ENCODE measurements at regions not wholly inside any gene's neighbourhood (a gene's known extent, or its start where the extent isn't known, plus 50 kb on each side); places are given as distances from the start of the nearest gene placed in this dataset.

- H3K4me3 ChIP-seq (ENCODE audit: low read depth, low read length): no peak overlapping the region
- TF ChIP-seq, protein P1, sequence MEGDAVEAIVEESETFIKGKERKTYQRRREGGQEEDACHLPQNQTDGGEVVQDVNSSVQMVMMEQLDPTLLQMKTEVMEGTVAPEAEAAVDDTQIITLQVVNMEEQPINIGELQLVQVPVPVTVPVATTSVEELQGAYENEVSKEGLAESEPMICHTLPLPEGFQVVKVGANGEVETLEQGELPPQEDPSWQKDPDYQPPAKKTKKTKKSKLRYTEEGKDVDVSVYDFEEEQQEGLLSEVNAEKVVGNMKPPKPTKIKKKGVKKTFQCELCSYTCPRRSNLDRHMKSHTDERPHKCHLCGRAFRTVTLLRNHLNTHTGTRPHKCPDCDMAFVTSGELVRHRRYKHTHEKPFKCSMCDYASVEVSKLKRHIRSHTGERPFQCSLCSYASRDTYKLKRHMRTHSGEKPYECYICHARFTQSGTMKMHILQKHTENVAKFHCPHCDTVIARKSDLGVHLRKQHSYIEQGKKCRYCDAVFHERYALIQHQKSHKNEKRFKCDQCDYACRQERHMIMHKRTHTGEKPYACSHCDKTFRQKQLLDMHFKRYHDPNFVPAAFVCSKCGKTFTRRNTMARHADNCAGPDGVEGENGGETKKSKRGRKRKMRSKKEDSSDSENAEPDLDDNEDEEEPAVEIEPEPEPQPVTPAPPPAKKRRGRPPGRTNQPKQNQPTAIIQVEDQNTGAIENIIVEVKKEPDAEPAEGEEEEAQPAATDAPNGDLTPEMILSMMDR (IDR thresholded peaks at IDR 0.05; ENCODE audit: low read depth, low read length, missing control alignments): no peak
- in situ Hi-C loops (cut with HindIII; ENCODE audit: low sequenced_read_pairs): loop anchor here (25.0 kb wide), 1 partner anchor 963 kb away; no protein-coding TSS in a partner anchor
- DNase-seq (ENCODE audit: low read depth): no peak
These were observed 97.2 kb downstream of the SLC4A3 start for GRCh38 chr2:219724628-219725027.

DNA sequence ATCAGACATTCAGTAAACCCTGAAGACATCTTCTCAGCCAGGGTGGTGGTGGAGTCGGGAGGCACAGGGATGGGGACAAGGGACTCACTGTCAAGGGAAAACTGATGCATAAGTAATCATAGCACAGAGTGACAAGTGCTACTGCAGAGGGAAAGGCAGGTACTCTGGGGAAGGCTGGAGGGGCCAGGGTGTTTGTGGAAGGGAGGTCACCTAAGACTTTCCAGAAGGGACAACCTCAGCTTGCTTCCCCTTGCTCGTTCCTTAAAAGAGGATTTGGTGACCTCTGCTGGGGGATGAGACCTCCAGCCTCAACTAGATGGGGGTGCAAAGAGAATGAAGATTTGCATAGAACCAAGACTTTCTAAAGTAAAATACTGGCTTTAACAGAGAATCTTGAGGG, 99.5 kb downstream of the SLC4A3 start:
- no peak overlapping the region for H3K4me3 ChIP-seq (ENCODE audit: low read depth, low read length)
- TF ChIP-seq, protein P1 (IDR thresholded peaks at IDR 0.05; ENCODE audit: low read depth, low read length, missing control alignments): peak; percentile 31
- no peak for DNase-seq (ENCODE audit: low read depth)
- in situ Hi-C loops (cut with HindIII; ENCODE audit: low sequenced_read_pairs): loop anchor here (25.0 kb wide), 1 partner anchor 960 kb away; no protein-coding TSS in a partner anchor

GRCh38 chr2:219727771-219728429, 100.5 kb downstream of the SLC4A3 start:
- no peak overlapping the region for H3K4me3 ChIP-seq (ENCODE audit: low read depth, low read length)
- DNase-seq (ENCODE audit: low read depth): no peak
- TF ChIP-seq, protein P1 (IDR thresholded peaks at IDR 0.05; ENCODE audit: low read depth, low read length, missing control alignments): no peak
- in situ Hi-C loops (cut with HindIII; ENCODE audit: low sequenced_read_pairs): loop anchor here (25.0 kb wide), 1 partner anchor 959 kb away; no protein-coding TSS in a partner anchor

DNA sequence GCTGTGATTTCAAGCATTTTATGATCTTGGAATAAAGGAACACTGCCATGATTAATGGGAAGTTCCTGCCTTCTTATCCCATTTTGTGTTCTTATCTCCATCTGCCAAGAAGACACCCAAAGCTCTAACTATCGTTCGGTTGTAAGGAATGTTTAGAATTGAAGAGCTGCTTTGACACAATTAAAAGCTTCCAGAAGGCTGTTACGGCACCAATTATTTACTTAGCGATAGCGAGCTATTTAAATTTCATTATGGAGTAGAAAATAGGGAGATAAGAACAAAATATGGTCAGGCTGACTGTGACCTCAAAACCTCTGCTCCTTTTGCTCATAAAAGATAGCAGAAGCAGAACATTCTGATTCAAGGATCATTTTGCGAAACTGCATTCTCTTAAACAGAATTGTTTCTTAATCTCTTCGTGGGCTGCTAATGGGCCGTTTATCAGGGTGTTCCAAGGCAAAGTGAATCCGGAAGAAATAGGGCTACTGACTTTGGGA, 101.6 kb downstream of the SLC4A3 start:
- no peak for DNase-seq (ENCODE audit: low read depth)
- TF ChIP-seq, protein P1 (IDR thresholded peaks at IDR 0.05; ENCODE audit: low read depth, low read length, missing control alignments): no peak
- no peak overlapping the region for H3K4me3 ChIP-seq (ENCODE audit: low read depth, low read length)
- in situ Hi-C loops (cut with HindIII; ENCODE audit: low sequenced_read_pairs): loop anchor here (25.0 kb wide), 1 partner anchor 958 kb away; no protein-coding TSS in a partner anchor

DNA sequence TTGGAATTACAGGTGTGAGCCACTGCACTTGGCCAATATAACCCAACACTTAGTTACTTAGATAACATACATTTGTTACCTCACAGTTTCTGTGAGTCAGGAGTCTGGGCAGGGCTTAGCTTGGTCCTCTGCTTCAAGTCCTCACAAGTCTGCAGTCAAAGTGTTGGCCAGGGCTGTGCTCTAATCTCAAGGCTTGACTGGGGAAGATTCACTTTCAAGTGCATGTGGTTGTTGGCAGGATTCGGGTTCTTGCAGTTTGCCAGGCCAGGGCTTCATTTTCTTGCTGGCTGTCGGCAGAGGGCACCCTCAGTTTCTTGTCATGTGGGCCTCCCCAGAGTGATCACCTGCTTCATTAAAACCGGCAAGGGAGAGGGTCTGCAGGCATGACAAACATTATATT, 103.7 kb downstream of the SLC4A3 start:
- in situ Hi-C loops (cut with HindIII; ENCODE audit: low sequenced_read_pairs): loop anchor here (25.0 kb wide), 1 partner anchor 956 kb away; no protein-coding TSS in a partner anchor
- no peak for DNase-seq (ENCODE audit: low read depth)
- no peak overlapping the region for H3K4me3 ChIP-seq (ENCODE audit: low read depth, low read length)
- TF ChIP-seq, protein P1 (IDR thresholded peaks at IDR 0.05; ENCODE audit: low read depth, low read length, missing control alignments): no peak

DNA sequence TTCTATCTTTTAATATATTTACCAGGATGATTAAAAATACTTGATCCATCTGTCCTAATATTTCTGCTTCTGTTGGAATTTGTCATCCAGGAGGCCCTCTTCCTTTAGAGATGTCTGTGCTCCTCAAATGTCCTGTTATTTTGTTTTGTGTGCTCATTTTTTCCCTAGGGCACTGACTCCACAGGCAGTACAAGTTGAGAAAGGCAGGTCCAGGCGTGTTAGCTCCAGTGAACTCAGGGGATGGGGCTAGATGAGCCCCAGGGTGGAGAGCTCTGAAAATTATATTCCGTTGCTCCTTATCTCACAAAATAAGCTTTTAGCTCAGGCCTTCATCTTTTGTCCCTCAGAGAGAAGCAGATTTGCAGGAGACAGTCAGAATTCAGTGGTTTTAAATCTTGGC, 105.7 kb downstream of the SLC4A3 start:
- H3K4me3 ChIP-seq (ENCODE audit: low read depth, low read length): no peak overlapping the region
- DNase-seq (ENCODE audit: low read depth): no peak
- in situ Hi-C loops (cut with HindIII; ENCODE audit: low sequenced_read_pairs): loop anchor here (25.0 kb wide), 1 partner anchor 954 kb away; no protein-coding TSS in a partner anchor
- TF ChIP-seq, protein P1 (IDR thresholded peaks at IDR 0.05; ENCODE audit: low read depth, low read length, missing control alignments): no peak

All from astrocyte of the cerebellum (primary cell).